Endothelial cell of umbilical vein (primary cell): ENCODE measurements at regions not wholly inside any gene's neighbourhood (a gene's known extent, or its start where the extent isn't known, plus 50 kb on each side); places are given as distances from the start of the nearest gene placed in this dataset.
"Not testable (repeated sequence)": the region's sequence is repeated elsewhere in the genome, so short reads cannot be mapped to it uniquely, and the experiment has no call there.

ENCODE experiments used
- EZH2 ChIP-seq: IDR thresholded peaks from 2 replicates; pipeline ENCODE4 v1.6.1; 2012; ENCODE audit warnings: borderline replicate concordance, low read depth, mild to moderate bottlenecking, moderate library complexity, low read length, inconsistent platforms; ENCODE audit not compliant: severe bottlenecking
- FOS ChIP-seq: IDR thresholded peaks from 2 replicates; pipeline ENCODE4 v1.6.1; 2011; ENCODE audit warnings: mild to moderate bottlenecking, low read length, moderate library complexity, borderline replicate concordance; ENCODE audit not compliant: insufficient read depth
- GATA2 ChIP-seq: IDR thresholded peaks from 2 replicates; pipeline ENCODE4 v1.7.0; 2011; ENCODE audit warnings: low read depth, mild to moderate bottlenecking, moderate library complexity, mixed read lengths, low read length; ENCODE audit not compliant: insufficient read length, insufficient read depth
- JUN ChIP-seq: IDR thresholded peaks from 2 replicates; pipeline ENCODE4 v1.6.1; 2011; ENCODE audit warnings: borderline replicate concordance, low read depth; ENCODE audit not compliant: insufficient read length, insufficient read depth
- MYC ChIP-seq: IDR thresholded peaks from one replicate; pipeline ENCODE4 v1.6.1; 2011; ENCODE audit warnings: mild to moderate bottlenecking, low read depth, low read length
- POLR2A ChIP-seq: IDR thresholded peaks from 2 replicates; pipeline ENCODE4 v1.6.1; 2012; ENCODE audit warnings: low read depth, mild to moderate bottlenecking, control low read depth, low read length
- POLR2AphosphoS5 ChIP-seq: IDR thresholded peaks from 2 replicates; pipeline ENCODE4 v1.6.1; 2012; ENCODE audit warnings: low read depth, mild to moderate bottlenecking, control low read depth, low read length, moderate library complexity; ENCODE audit not compliant: insufficient read depth
- TF ChIP-seq, protein P1 (sequence below), 2 donors: IDR thresholded peaks; 1 replicate in 1 of 2; 2 replicates in 1 of 2; pipeline ENCODE4 v1.5.1; 2011; ENCODE audit warnings: low read length in 2 of 2, mild to moderate bottlenecking in 2 of 2, moderate library complexity in 2 of 2, control low read depth in 1 of 2, inconsistent platforms in 1 of 2, low read depth in 1 of 2; ENCODE audit not compliant: insufficient read depth in 1 of 2; ENCODE audit errors: extremely low read depth in 1 of 2
- TF ChIP-seq, protein P2 (sequence below): IDR thresholded peaks from 2 replicates; pipeline ENCODE4 v1.6.1; 2011; ENCODE audit not compliant: insufficient read depth, insufficient read length

DNA sequence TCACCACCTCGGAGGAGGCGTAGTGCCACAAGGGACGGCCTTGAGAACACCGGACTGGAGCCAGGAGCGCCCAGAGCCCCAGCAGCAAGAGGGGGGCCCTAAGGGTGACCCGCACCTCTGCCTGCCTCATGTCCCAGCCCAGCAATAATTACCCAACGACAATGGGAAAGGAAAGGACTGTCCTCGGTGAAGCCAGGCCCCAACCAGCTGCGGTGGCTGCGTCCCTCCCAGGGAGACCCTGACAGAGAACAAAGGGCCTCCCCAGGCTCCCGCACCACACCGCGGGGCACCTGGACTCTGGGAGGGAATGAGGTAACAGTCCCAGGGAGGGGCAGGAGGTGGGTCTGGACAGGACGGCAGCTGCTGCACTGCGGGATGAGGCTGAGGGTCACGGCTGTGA lies 493.4 kb downstream of the GOLGA6L6 start:
- TF ChIP-seq, protein P1, sequence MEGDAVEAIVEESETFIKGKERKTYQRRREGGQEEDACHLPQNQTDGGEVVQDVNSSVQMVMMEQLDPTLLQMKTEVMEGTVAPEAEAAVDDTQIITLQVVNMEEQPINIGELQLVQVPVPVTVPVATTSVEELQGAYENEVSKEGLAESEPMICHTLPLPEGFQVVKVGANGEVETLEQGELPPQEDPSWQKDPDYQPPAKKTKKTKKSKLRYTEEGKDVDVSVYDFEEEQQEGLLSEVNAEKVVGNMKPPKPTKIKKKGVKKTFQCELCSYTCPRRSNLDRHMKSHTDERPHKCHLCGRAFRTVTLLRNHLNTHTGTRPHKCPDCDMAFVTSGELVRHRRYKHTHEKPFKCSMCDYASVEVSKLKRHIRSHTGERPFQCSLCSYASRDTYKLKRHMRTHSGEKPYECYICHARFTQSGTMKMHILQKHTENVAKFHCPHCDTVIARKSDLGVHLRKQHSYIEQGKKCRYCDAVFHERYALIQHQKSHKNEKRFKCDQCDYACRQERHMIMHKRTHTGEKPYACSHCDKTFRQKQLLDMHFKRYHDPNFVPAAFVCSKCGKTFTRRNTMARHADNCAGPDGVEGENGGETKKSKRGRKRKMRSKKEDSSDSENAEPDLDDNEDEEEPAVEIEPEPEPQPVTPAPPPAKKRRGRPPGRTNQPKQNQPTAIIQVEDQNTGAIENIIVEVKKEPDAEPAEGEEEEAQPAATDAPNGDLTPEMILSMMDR (IDR thresholded peaks at IDR 0.05; ENCODE audit: extremely low read depth in 1 of 2, insufficient read depth in 1 of 2, low read depth in 1 of 2, low read length in 2 of 2), result not testable (repeated sequence)
- TF ChIP-seq POLR2AphosphoS5, EZH2, POLR2A, JUN, MYC, FOS, GATA2: not testable (repeated sequence)
- TF ChIP-seq, protein P2, sequence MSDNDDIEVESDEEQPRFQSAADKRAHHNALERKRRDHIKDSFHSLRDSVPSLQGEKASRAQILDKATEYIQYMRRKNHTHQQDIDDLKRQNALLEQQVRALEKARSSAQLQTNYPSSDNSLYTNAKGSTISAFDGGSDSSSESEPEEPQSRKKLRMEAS, result not testable (repeated sequence)
